GM18498 (cell line): ENCODE measurements at regions not wholly inside any gene's neighbourhood (a gene's known extent, or its start where the extent isn't known, plus 50 kb on each side); places are given as distances from the start of the nearest gene placed in this dataset.

ENCODE experiments used
- ATAC-seq: cut with Tn5 transposase; IDR thresholded peaks from one replicate; pipeline ENCODE4 v1.9.1; 2021; ENCODE audit warnings: mild to moderate bottlenecking, moderate library complexity; ENCODE audit not compliant: unreplicated experiment

DNA sequence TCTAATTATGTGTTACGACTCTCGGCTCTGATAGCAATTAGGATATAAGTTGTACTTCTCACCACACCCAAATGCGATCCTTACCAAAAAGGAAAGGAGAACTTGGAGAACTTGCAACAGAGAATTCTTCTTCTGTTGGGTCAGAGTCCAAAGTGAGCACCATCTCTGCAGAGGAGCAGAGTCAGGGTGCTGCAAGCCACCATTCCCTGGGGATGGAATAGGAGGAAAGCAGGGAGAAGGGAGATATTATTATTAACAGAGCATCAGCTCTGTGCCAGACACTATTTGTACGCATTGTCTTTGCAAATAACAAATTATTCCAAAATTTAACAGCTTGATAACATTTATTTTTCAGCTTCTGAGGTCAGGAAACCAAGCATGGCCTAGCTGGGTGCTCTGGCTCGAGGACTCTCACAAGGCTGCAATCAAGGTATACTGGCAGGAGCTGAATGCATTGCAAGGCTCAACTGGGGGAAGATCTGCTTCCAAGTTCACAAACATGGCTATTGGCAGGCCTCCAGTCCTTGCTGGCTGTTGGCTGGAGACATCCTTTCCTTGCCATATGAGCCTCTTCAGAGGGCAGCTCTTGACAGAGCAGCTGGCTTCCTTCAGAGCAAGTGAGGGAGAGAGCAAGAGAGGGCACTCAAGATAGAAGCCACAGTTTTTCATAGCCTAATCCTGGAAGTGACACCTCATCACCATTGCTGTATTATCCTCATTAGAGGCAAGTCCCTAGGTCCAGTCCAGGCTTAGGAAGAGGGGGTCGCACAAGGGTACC, 296.2 kb upstream of the CDH5 start:
- no peak for ATAC-seq

DNA sequence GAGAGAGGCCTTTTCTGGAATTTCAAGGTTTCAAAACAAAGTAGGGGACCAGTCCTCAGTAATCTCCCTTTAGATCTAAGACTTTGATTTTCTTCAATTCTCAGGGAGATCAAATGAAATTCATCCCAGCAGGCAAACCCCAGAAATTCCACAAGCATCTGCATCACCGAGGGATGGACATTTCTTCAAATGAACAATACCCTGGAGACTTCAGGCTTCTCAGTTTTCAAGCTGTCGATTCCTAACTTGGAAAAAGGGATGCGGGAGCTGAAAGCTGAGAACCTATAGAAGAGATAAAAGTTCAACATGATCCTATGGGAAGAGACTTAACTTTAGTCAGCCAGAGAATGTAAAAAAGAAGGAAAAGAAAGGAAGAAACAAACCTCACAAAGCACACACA, 296.9 kb upstream of the CDH5 start:
- ATAC-seq, result no peak

DNA sequence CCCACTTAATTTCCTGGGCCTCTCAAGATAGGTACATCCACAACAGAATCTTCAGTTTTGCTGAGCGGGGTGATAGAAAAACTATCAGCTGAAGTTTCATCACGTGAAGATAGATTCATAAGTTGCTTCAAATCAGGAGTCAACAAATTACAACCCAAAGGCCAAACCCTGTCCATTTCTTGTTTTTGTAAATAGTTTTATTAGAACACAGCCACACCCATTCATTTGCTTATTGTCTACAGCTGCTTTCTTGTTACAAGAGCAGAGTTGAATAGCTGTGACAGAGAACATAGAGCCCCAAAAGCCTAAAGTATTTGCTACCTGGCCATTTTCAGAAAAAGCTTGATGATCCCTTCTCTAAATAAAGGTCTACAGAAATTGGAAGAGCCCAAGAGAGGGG, 300.1 kb upstream of the CDH5 start:
- no peak for ATAC-seq

DNA sequence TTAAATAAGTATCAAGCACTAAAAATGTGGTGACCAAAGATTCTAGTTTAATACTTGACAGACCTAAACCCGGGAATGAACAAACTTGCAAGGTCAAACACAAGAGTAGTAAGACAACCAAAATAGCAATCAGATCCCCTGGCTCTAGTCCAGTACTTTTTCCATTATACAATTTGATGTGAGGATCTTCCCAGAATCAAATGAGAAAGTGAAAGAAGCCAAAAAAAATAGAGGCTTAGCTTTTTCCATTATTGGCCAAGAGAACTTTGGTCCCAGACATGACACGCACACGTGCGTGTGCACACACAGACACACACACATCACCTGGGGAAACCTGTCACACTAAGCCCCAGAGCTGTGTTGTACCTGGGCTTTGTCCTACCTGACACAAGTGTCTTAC, 300.6 kb upstream of the CDH5 start:
- no peak for ATAC-seq

DNA sequence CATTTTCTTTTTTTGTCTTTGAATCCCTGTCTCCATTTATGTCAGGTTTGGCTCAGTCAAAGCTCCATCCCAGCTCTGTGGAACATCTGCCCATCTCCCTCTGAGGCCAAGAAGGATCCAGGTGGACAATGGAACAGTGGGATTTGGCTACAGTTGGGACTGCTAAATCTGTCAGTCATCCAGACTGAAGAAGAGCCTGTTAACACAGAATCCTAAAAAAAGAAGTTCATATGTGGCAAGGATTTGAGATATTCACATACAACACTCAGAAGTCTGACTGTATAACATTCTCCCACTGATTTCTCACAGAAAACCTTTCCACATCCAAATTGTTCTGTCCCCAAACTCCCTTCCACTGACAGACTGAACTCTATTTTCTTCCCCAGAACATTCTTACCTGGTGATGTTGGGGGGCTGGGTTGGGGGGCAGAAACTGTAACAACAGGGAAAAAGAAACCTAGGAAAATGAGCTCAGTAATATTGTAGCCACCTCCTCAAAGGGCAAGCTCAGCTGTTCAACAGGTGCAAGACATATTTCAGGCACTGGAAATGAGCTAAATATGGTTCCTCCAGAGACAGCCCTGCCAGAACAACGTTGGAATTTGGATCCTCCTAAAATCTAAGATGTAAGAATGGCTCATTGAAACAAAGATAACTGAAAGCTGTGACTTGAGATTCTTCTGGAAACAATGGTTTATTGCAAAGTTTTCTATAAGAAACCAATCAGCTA, 301.5 kb upstream of the CDH5 start:
- ATAC-seq, result no peak

DNA sequence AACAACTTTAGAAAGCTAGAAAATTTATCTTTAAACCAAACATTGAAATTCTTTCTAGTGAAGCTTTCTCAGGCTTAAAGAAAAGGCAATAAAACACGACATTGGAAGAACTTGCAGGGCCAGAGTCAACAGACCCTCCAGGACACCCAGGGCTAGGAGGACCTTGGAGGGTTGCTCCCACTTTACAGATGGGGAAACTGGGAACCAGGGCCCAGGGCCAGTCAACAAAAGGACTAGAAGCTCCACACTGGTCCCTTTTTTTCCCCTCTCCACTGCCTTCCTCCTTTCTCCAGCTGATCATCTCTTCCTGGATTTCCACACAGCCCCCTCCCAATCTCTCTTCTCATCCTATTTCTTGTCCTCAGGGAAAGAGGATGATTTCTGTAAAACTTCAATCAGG, 307.7 kb upstream of the CDH5 start:
- no peak for ATAC-seq

DNA sequence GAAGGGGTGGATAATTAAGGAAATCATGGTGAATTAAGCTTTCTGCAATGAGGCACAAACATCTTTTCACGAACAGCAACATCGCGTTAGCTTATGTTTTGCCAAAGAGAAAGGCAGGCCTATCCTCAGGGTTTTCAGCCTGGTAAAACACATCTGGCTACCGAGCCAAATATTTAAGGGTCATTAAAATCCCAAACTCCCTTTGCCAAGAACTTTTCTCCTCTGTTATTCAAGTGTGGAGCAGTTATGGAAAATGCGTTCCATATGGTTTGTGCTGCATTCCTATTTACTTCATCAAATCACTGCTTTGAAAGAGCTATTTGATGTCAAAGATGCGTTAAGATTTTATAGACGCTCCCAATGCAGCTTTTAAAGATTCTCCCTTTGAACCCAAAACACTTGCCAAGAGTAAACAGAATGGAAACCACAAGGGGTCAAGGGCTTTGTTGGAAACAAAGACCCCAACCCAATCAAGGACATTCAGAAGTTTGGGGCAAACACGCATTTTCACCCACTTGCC, 308.3 kb upstream of the CDH5 start:
- ATAC-seq, result no peak

- no peak for ATAC-seq
These were observed 309.4 kb upstream of the CDH5 start for GRCh38 chr16:66057057-66057456.

DNA sequence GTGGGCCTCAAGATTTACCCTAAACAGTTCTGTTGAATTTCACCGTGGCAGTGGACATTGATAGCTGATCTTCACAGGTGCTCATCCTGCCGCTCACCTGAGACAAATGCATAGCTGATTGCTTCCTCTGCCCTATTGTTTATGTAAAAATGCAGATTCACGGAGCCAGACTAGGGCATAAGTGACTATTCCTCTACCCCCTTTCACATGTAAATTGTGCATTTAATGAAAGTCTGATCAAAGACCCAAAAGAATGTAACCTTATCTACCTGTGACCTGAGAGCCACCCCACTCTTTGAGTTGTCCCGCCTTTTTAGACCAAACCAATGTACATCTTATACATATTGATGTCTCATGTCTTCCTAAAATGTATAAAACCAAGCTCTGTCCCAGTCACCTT, 312.4 kb upstream of the CDH5 start:
- ATAC-seq, result no peak

DNA sequence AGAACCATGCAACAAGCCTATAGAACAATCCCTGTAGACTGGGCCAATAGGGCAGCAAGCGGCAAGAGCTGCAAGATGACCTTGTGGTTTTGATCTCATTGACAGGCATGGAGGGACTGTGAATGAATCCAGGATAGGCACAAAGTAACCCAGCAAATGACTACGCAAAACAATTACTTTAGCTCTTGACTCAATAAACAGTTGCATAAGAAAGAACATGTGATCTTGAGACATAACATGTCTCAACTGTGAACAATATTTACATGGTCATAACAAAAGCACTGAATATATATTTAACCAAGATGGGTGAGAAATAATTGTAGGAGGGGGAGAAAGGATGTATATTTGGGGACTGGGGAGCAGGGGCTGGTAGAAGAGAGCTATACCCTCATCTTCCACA, 313.7 kb upstream of the CDH5 start:
- no peak for ATAC-seq

GRCh38 chr16:66050991-66051390, 315.5 kb upstream of the CDH5 start:
- ATAC-seq, result no peak

DNA sequence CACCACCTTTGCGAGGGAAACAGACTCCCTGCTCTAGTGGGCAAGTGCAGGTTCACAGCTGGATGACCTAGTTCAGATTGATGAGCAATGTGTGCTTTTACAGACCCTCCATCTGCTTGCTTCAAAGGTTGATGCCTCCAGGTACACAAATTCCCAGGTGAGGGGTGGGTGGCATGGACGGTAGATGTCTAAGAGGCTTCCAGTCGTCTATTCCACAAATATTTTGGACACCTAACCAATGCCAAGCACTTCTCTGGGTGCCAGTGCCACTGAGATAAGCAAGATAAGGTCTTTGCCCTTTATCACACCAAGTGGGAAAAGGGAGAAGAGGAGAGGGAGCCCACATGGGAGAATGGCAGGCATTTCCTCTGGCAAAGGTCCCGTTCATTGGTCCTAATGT, 316.6 kb upstream of the CDH5 start:
- ATAC-seq, result no peak

GRCh38 chr16:66045626-66046025, 320.9 kb upstream of the CDH5 start:
- ATAC-seq, result no peak

GRCh38 chr16:66044556-66044955, 321.9 kb upstream of the CDH5 start:
- no peak for ATAC-seq

DNA sequence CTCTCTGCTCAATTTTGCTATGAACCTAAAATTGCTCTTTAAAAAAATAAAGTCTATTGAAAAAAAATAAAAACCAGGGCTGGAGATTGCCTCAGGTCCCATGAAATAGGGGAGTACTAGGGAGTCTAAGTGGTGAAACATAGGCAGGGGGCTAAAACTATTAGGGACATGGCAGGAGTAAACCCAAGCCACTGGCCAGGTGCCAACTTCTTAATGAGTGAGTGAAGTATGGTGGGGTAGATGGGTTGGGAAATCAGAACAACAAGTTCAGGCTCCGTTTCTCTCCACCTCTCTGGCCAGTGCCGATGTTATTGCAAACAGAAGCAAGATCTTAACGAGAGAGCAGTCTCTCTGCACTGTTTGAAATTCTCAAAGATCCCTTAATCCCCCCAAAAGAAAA, 322.4 kb upstream of the CDH5 start:
- ATAC-seq, result no peak

GRCh38 chr16:66043326-66043725, 323.2 kb upstream of the CDH5 start:
- ATAC-seq, result no peak

GRCh38 chr16:66042341-66042740, 324.1 kb upstream of the CDH5 start:
- no peak for ATAC-seq

- ATAC-seq, result no peak
These were observed 324.6 kb upstream of the CDH5 start for GRCh38 chr16:66041907-66042306.

GRCh38 chr16:66039793-66040192, 326.7 kb upstream of the CDH5 start:
- ATAC-seq, result no peak

DNA sequence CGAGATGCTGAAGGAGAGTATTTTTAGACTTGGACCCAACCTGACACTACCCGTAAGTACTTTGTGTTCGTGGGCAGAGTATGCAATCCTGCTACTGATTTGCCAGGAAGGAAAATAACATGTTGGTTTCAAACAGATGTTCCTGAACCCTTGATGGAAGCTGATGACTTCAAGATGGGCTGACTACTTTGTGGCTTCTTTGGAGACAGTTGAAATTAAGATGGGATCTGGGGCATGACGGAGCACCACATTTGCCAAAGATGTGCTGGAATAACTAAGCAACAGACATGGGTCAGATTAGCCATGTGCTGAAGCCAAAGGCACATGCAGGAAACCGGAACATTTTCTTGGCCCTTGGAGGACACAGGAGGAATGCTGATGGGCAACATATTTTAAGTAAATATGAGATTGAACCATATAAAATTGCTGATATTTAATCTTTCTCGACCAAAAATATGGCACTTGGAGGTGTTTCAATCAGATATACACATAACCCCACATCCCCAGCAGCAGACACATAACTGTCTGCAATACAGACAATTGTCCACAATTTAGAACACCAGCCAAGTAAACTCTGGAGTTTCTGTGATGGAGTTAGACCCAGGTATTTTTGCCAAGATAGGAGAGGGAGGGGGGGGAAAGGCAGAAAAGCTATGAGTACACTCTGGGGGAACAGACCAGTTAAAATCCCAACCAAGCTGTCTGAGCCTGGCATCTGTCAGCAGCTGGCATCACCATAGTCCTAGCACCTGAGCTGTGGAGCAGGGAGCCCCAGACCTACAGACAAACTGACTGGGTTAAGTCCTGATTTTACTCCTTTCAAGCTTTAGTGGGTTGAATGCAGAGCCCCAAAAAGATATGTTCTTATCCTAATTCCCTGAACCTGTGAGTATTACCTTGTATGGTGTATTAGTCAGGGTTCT, 329.4 kb upstream of the CDH5 start:
- ATAC-seq, result no peak

- ATAC-seq, result no peak
These were observed 330.3 kb upstream of the CDH5 start for GRCh38 chr16:66036184-66036583.
